ENCODE measurements at regions not wholly inside any gene's neighbourhood (a gene's known extent, or its start where the extent isn't known, plus 50 kb on each side); places are given as distances from the start of the nearest gene placed in this dataset.
"Not testable (repeated sequence)": the region's sequence is repeated elsewhere in the genome, so short reads cannot be mapped to it uniquely, and the experiment has no call there.

GRCh38 chr6:71360556-71361335 is 72.1 kb downstream of the OGFRL1 start:
- not testable (repeated sequence) for H3K9me3 ChIP-seq (ENCODE audit: insufficient read depth, low read length, severe bottlenecking); H3K4me1 ChIP-seq (ENCODE audit: insufficient read depth, low read length); H3K27me3 ChIP-seq (ENCODE audit: insufficient read depth, low read length, poor library complexity); H3K4me2 ChIP-seq (ENCODE audit: insufficient read depth, low read length); H3K4me3 ChIP-seq (ENCODE audit: low read depth in 1 of 2, low read length in 2 of 2); ATAC-seq (ENCODE audit: insufficient read depth, low read depth); DNase-seq; H2AFZ ChIP-seq (ENCODE audit: low read depth, low read length); H4K20me1 ChIP-seq (ENCODE audit: insufficient read depth, low read length); H3K36me3 ChIP-seq (ENCODE audit: insufficient read depth, low read length); H3K9ac ChIP-seq (ENCODE audit: low read depth, low read length); H3K79me2 ChIP-seq (ENCODE audit: insufficient read depth, low read length); H3K27ac ChIP-seq (ENCODE audit: low read length)

GRCh38 chr6:71364889-71365542 is 76.4 kb downstream of the OGFRL1 start:
- Histone ChIP-seq H3K27me3 (ENCODE audit: insufficient read depth, low read length, poor library complexity) (no peaks in the 10 kb centered on the region), H3K4me1 (ENCODE audit: insufficient read depth, low read length) (no peaks in the 10 kb centered on the region), H3K36me3 (ENCODE audit: insufficient read depth, low read length) (no peaks in the 10 kb centered on the region), H3K4me2 (ENCODE audit: insufficient read depth, low read length) (no peak overlapping the region), H3K27ac (ENCODE audit: low read length) (no peak overlapping the region), H3K9me3 (ENCODE audit: insufficient read depth, low read length, severe bottlenecking) (no peaks in the 10 kb centered on the region), H3K4me3 (ENCODE audit: low read depth in 1 of 2, low read length in 2 of 2) (no peak overlapping the region), H3K9ac (ENCODE audit: low read depth, low read length) (no peak overlapping the region), H2AFZ (ENCODE audit: low read depth, low read length) (no peak overlapping the region), H3K79me2 (ENCODE audit: insufficient read depth, low read length) (no peaks in the 10 kb centered on the region), H4K20me1 (ENCODE audit: insufficient read depth, low read length) (no peaks in the 10 kb centered on the region)
- ATAC-seq (ENCODE audit: insufficient read depth, low read depth) (no peak), DNase-seq (no peak)
- no peak for TF ChIP-seq EZH2 (IDR thresholded peaks at IDR 0.05; ENCODE audit: borderline replicate concordance, low read depth, low read length, severe bottlenecking)
- TF ChIP-seq CTCF (IDR thresholded peaks at IDR 0.05; ENCODE audit: borderline replicate concordance, extremely low read depth, low read length, poor library complexity, severe bottlenecking) = no peak

GRCh38 chr6:71367756-71368155 is 79.1 kb downstream of the OGFRL1 start:
- TF ChIP-seq EZH2 (IDR thresholded peaks at IDR 0.05; ENCODE audit: borderline replicate concordance, low read depth, low read length, severe bottlenecking) (no peak), CTCF (IDR thresholded peaks at IDR 0.05; ENCODE audit: borderline replicate concordance, extremely low read depth, low read length, poor library complexity, severe bottlenecking) (no peak)
- H3K4me2 ChIP-seq (ENCODE audit: insufficient read depth, low read length) = no peak overlapping the region
- H4K20me1 ChIP-seq (ENCODE audit: insufficient read depth, low read length) = no peaks in the 10 kb centered on the region
- no peak overlapping the region for H3K27ac ChIP-seq (ENCODE audit: low read length)
- H2AFZ ChIP-seq (ENCODE audit: low read depth, low read length) = no peak overlapping the region
- peak; percentile 55; the same call in 2 of the 3 replicates for ATAC-seq (ENCODE audit: insufficient read depth, low read depth)
- H3K27me3 ChIP-seq (ENCODE audit: insufficient read depth, low read length, poor library complexity) = no peaks in the 10 kb centered on the region
- no peak overlapping the region for H3K4me3 ChIP-seq (ENCODE audit: low read depth in 1 of 2, low read length in 2 of 2)
- H3K79me2 ChIP-seq (ENCODE audit: insufficient read depth, low read length) = no peaks in the 10 kb centered on the region
- H3K9me3 ChIP-seq (ENCODE audit: insufficient read depth, low read length, severe bottlenecking) = no peaks in the 10 kb centered on the region
- H3K4me1 ChIP-seq (ENCODE audit: insufficient read depth, low read length) = no peaks in the 10 kb centered on the region
- no peaks in the 10 kb centered on the region for H3K36me3 ChIP-seq (ENCODE audit: insufficient read depth, low read length)
- peak; percentile 10 for DNase-seq
- no peak overlapping the region for H3K9ac ChIP-seq (ENCODE audit: low read depth, low read length)

- Histone ChIP-seq H3K27ac (ENCODE audit: low read length) (no peak overlapping the region), H3K9me3 (ENCODE audit: insufficient read depth, low read length, severe bottlenecking) (no peaks in the 10 kb centered on the region), H3K4me2 (ENCODE audit: insufficient read depth, low read length) (no peak overlapping the region), H3K36me3 (ENCODE audit: insufficient read depth, low read length) (no peaks in the 10 kb centered on the region), H4K20me1 (ENCODE audit: insufficient read depth, low read length) (no peaks in the 10 kb centered on the region), H3K9ac (ENCODE audit: low read depth, low read length) (no peak overlapping the region), H3K4me3 (ENCODE audit: low read depth in 1 of 2, low read length in 2 of 2) (no peak overlapping the region), H2AFZ (ENCODE audit: low read depth, low read length) (no peak overlapping the region), H3K27me3 (ENCODE audit: insufficient read depth, low read length, poor library complexity) (no peaks in the 10 kb centered on the region), H3K79me2 (ENCODE audit: insufficient read depth, low read length) (no peaks in the 10 kb centered on the region), H3K4me1 (ENCODE audit: insufficient read depth, low read length) (no peaks in the 10 kb centered on the region)
- ATAC-seq (ENCODE audit: insufficient read depth, low read depth) (no peak), DNase-seq (no peak)
- TF ChIP-seq CTCF (IDR thresholded peaks at IDR 0.05; ENCODE audit: borderline replicate concordance, extremely low read depth, low read length, poor library complexity, severe bottlenecking) (no peak), EZH2 (IDR thresholded peaks at IDR 0.05; ENCODE audit: borderline replicate concordance, low read depth, low read length, severe bottlenecking) (no peak)
Measured at GRCh38 chr6:71368284-71368683, 79.7 kb downstream of the OGFRL1 start.

Data from DND-41 (cell line).